Stimulated activated naive B cell treated with anti-CD40 and anti-IgM and Interleukin-4, amounts not matched to agents 10 μg/mL and 1 μg/mL and 100 μg/mL, for 72 hours (primary cell): ENCODE measurements at regions not wholly inside any gene's neighbourhood (a gene's known extent, or its start where the extent isn't known, plus 50 kb on each side); places are given as distances from the start of the nearest gene placed in this dataset.
A peak's percentile ranks its signal among the peaks of the same experiment; 100 is the strongest.

Source experiments
- ATAC-seq, 2 donors: fragments of 150-1000 bp; cut with Tn5 transposase; replicated peaks; 2 replicates each; pipeline ENCODE4 v1.10.0; 2021; ENCODE audit warnings: moderate library complexity in 1 of 2
- DNase-seq: peaks from one replicate; pipeline ENCODE4 v3.0.0; 2021
- H3K27ac Mint-ChIP-seq: one replicate; pipeline ENCODE4 v1.8.0; 2022; ENCODE audit warnings: mild to moderate bottlenecking, mixed read lengths
- H3K27me3 Mint-ChIP-seq, 2 donors: one replicate each; pipeline ENCODE4 v1.8.0; 2022; ENCODE audit warnings: mixed read lengths in 2 of 2
- H3K36me3 Mint-ChIP-seq, 2 donors: one replicate each; pipeline ENCODE4 v1.8.0; 2022; ENCODE audit warnings: mixed read lengths in 2 of 2, mild to moderate bottlenecking in 1 of 2
- H3K4me1 Mint-ChIP-seq, 2 donors: one replicate each; pipeline ENCODE4 v1.8.0; 2022; ENCODE audit warnings: mixed read lengths in 2 of 2, mild to moderate bottlenecking in 1 of 2
- H3K4me3 Mint-ChIP-seq, 2 donors: one replicate each; pipeline ENCODE4 v1.8.0; 2022; ENCODE audit warnings: mild to moderate bottlenecking in 2 of 2, mixed read lengths in 2 of 2, moderate library complexity in 1 of 2
- H3K9me3 Mint-ChIP-seq, 2 donors: one replicate each; pipeline ENCODE4 v1.8.0; 2022; ENCODE audit warnings: mixed read lengths in 2 of 2, mild to moderate bottlenecking in 1 of 2

- ATAC-seq = no peak
- no peak overlapping the region for H3K4me3 Mint-ChIP-seq
- peaks cover 23 to 34% of the 10 kb centered on the region in 2 donors for H3K27me3 Mint-ChIP-seq
- no peaks in the 10 kb centered on the region for H3K36me3 Mint-ChIP-seq
- H3K9me3 Mint-ChIP-seq = peaks cover 5 to 6% of the 10 kb centered on the region in 2 donors
- no peak for DNase-seq
- H3K27ac Mint-ChIP-seq = no peak overlapping the region
- peaks cover 0 to 3% of the 10 kb centered on the region in 2 donors for H3K4me1 Mint-ChIP-seq
Measured at GRCh38 chr2:236673823-236674185, 104.2 kb downstream of the ACKR3 start.

DNA sequence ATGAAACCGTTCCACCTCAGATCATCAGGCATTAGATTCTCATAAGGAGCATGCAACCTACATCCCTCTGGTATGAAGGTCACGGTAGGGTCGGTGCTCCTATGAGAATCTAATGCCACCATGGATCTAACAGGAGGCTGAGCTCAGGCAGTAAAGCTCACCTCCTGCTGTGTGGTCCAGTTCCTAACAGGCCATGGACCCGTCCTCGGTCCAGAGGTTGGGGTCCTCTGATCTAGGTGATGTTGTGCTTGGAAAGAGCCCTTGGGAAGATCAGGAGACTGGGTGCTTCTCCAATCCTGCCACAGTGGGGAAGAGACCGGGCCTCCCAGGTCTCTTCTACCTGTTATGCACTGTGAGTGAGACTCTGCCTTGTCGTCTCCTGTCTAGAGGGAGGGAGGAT lies 104.6 kb downstream of the ACKR3 start:
- peaks cover 23 to 34% of the 10 kb centered on the region in 2 donors for H3K27me3 Mint-ChIP-seq
- peaks cover 5 to 6% of the 10 kb centered on the region in 2 donors for H3K9me3 Mint-ChIP-seq
- H3K36me3 Mint-ChIP-seq = no peaks in the 10 kb centered on the region
- H3K4me3 Mint-ChIP-seq = no peak overlapping the region
- ATAC-seq (no peak), DNase-seq (no peak)
- no peak overlapping the region for H3K27ac Mint-ChIP-seq
- peaks cover 0 to 3% of the 10 kb centered on the region in 2 donors for H3K4me1 Mint-ChIP-seq

GRCh38 chr2:236674646-236675045 lies 105.0 kb downstream of the ACKR3 start:
- H3K36me3 Mint-ChIP-seq = no peaks in the 10 kb centered on the region
- H3K9me3 Mint-ChIP-seq = peaks cover 5 to 6% of the 10 kb centered on the region in 2 donors
- H3K27me3 Mint-ChIP-seq = peaks cover 23 to 34% of the 10 kb centered on the region in 2 donors
- H3K4me1 Mint-ChIP-seq = peaks cover 0 to 3% of the 10 kb centered on the region in 2 donors
- H3K4me3 Mint-ChIP-seq = no peak overlapping the region
- H3K27ac Mint-ChIP-seq = no peak overlapping the region
- DNase-seq (no peak), ATAC-seq (no peak)

- peaks cover 23 to 34% of the 10 kb centered on the region in 2 donors for H3K27me3 Mint-ChIP-seq
- no peak overlapping the region for H3K27ac Mint-ChIP-seq
- H3K9me3 Mint-ChIP-seq = peaks cover 5 to 6% of the 10 kb centered on the region in 2 donors
- DNase-seq (no peak), ATAC-seq (no peak)
- H3K4me1 Mint-ChIP-seq = peaks cover 0 to 3% of the 10 kb centered on the region in 2 donors
- H3K4me3 Mint-ChIP-seq = no peak overlapping the region
- no peaks in the 10 kb centered on the region for H3K36me3 Mint-ChIP-seq
Measured at GRCh38 chr2:236675051-236675450, 105.4 kb downstream of the ACKR3 start.

- ATAC-seq (no peak), DNase-seq (no peak)
- H3K27me3 Mint-ChIP-seq = peaks cover 23 to 34% of the 10 kb centered on the region in 2 donors
- H3K4me1 Mint-ChIP-seq = peaks cover 0 to 3% of the 10 kb centered on the region in 2 donors
- no peak overlapping the region for H3K4me3 Mint-ChIP-seq
- no peaks in the 10 kb centered on the region for H3K36me3 Mint-ChIP-seq
- peaks cover 5 to 6% of the 10 kb centered on the region in 2 donors for H3K9me3 Mint-ChIP-seq
- no peak overlapping the region for H3K27ac Mint-ChIP-seq
Measured at GRCh38 chr2:236675526-236675925, 105.9 kb downstream of the ACKR3 start.

- Mint-ChIP-seq H3K27me3 (peaks cover 21 to 39% of the 10 kb centered on the region in 2 donors), H3K9me3 (peaks cover 5 to 6% of the 10 kb centered on the region in 2 donors), H3K36me3 (no peaks in the 10 kb centered on the region), H3K4me1 (peaks cover 0 to 3% of the 10 kb centered on the region in 2 donors), H3K27ac (no peak overlapping the region), H3K4me3 (no peak overlapping the region)
- DNase-seq (no peak), ATAC-seq (no peak)
Measured at GRCh38 chr2:236676136-236676873, 106.7 kb downstream of the ACKR3 start.

- H3K9me3 Mint-ChIP-seq = peaks cover 5 to 6% of the 10 kb centered on the region in 2 donors
- DNase-seq = no peak
- ATAC-seq = no peak
- no peak overlapping the region for H3K27ac Mint-ChIP-seq
- no peak overlapping the region for H3K4me3 Mint-ChIP-seq
- peaks cover 0 to 3% of the 10 kb centered on the region in 2 donors for H3K4me1 Mint-ChIP-seq
- H3K36me3 Mint-ChIP-seq = no peaks in the 10 kb centered on the region
- H3K27me3 Mint-ChIP-seq = peaks cover 21 to 34% of the 10 kb centered on the region in 2 donors
Measured at GRCh38 chr2:236677368-236677767, 107.7 kb downstream of the ACKR3 start.

DNA sequence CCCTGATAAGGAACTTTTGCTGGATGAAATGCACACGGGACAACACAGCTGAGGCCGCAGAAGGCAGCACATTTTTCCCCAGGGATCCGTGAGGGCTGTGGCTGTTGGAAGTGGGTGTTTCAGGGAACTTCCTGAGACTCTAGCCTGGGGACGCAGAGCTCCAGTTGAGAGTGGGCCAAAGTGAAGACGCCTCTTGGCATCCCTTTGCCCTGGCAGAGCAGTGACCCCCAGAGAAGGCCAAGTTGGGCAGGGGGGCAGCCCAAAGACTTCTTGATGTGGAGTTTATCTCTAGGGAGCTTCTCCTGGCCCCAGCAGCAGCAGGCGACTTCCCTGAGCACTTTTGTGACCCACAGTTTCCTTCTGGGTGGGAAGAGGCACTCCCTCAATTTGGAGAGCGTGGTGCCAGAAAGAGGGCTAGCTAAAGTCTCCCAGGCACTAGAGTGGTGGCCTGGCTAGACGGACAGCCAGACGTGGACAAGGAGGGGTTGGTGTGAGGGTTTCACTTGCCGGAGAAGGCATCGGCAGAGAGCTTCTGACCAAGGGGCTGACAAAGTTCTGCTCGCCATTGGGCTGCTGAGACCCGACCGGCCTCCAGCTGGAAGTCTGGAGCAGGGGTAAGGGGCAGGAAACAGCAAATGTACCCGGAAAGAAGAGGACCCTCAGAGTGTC lies 108.8 kb downstream of the ACKR3 start:
- no peaks in the 10 kb centered on the region for H3K36me3 Mint-ChIP-seq
- no peak overlapping the region for H3K27ac Mint-ChIP-seq
- no peaks in the 10 kb centered on the region for H3K9me3 Mint-ChIP-seq

GRCh38 chr2:236679884-236680860 lies 110.5 kb downstream of the ACKR3 start:
- Mint-ChIP-seq H3K4me3 (no peak overlapping the region), H3K4me1 (no peaks in the 10 kb centered on the region), H3K27me3 (peaks cover 15 to 25% of the 10 kb centered on the region in 2 donors), H3K27ac (no peak overlapping the region), H3K9me3 (no peaks in the 10 kb centered on the region), H3K36me3 (no peaks in the 10 kb centered on the region)
- no peak for ATAC-seq
- no peak for DNase-seq

More for the DNA sequence above, 108.8 kb downstream of the ACKR3 start:
- H3K4me3 Mint-ChIP-seq = no peak overlapping the region
- DNase-seq (no peak), ATAC-seq (no peak)
- peaks cover 15 to 25% of the 10 kb centered on the region in 2 donors for H3K27me3 Mint-ChIP-seq
- H3K4me1 Mint-ChIP-seq = no peaks in the 10 kb centered on the region

DNA sequence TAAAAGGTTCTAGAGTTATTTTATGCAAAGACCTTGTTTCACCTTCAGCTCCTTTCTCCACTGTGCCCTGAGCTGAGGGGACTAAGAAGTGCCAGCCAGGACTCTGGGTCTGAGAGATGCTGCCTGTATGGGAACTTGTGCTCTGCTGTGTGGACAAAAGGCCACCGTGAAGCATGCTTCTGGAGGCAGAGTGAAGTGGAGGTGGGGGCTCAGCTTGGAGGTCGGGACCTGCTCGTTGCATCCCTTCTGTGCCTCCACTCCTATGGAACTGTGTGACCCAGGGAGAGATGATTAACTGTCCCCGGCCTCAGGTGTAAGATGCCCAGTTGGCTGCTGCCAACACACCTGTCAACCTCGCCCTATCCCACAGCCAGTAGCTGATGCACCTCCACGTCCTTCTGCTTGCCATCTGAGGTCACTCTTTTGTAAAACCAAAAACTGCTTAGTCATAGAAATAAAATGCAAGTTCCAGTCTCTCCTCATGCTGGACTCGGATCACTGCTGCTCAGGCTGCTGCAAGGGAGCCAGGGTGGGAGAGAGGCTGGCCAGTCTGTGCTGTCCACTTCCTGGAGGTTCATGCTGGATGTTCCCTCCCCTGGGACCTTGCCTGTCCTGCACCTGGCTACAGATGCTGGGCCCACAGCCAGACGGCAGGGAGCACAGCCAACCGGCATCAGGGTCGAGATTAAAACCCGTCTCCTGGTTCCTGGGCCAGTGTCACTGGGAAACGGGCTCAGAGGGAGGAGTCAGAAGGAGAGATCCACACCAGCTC lies 113.2 kb downstream of the ACKR3 start:
- Mint-ChIP-seq H3K4me3 (no peak overlapping the region), H3K27me3 (peaks cover 21% of the 10 kb centered on the region in 2 donors), H3K9me3 (no peaks in the 10 kb centered on the region), H3K4me1 (no peaks in the 10 kb centered on the region), H3K36me3 (no peaks in the 10 kb centered on the region), H3K27ac (peak overlapping the region; percentile 66)
- DNase-seq (no peak), ATAC-seq (no peak)

DNA sequence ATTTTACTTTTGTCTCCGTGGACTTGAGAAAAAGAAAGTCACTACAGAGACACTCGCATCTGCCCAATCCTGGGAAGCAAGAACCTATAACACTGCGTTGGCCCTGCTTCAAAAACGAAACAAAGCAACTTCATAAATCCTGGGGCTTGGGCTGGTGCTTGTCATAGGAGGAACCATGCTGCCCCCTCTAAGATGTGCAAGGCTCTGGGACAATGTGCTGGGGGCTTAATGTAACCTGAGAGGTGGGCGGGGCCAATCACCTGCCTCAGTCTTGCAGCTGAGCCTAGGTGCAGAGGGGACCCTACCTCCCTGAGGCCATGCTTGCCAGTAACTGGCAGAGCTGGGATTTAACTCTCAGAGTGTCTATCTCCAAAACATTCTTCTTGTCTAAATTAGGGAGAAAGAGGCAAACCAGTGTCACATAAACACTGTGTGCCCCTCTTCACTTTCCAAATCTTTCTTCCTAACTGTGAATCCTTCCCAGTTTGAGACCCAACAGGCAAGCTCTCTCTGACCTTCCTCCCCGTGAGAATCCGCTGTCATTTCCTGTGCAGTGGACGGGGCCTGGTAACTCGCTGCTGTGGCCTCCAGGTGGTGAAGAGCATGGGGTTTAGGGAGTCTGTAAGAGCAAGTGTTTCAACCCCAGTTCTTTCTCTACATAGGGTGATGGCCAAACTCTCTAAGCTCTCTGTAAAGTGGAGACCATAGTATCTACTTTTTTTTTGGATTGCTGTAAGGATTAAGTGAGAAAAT lies 115.1 kb downstream of the ACKR3 start:
- Mint-ChIP-seq H3K27me3 (peaks cover 24 to 26% of the 10 kb centered on the region in 2 donors), H3K4me3 (no peak overlapping the region), H3K9me3 (no peaks in the 10 kb centered on the region), H3K27ac (no peak overlapping the region), H3K36me3 (no peaks in the 10 kb centered on the region), H3K4me1 (no peaks in the 10 kb centered on the region)
- ATAC-seq (no peak), DNase-seq (no peak)

GRCh38 chr2:236685361-236685760 lies 115.7 kb downstream of the ACKR3 start:
- Mint-ChIP-seq H3K27me3 (peaks cover 25 to 26% of the 10 kb centered on the region in 2 donors), H3K36me3 (no peaks in the 10 kb centered on the region), H3K27ac (no peak overlapping the region), H3K4me3 (no peak overlapping the region), H3K9me3 (no peaks in the 10 kb centered on the region), H3K4me1 (no peaks in the 10 kb centered on the region)
- DNase-seq (no peak), ATAC-seq (no peak)

GRCh38 chr2:236685979-236686520 lies 116.4 kb downstream of the ACKR3 start:
- H3K36me3 Mint-ChIP-seq = no peaks in the 10 kb centered on the region
- H3K4me3 Mint-ChIP-seq = no peak overlapping the region
- H3K27ac Mint-ChIP-seq = no peak overlapping the region
- DNase-seq = no peak
- no peaks in the 10 kb centered on the region for H3K4me1 Mint-ChIP-seq
- no peaks in the 10 kb centered on the region for H3K9me3 Mint-ChIP-seq
- peaks cover 26 to 28% of the 10 kb centered on the region in 2 donors for H3K27me3 Mint-ChIP-seq
- ATAC-seq = no peak
